Stimulated activated CD4-positive, alpha-beta T cell treated with anti-CD3 and anti-CD28 coated beads, TNF-alpha, amount 100 ng/mL, for 1 hour (primary cell): ENCODE measurements at regions not wholly inside any gene's neighbourhood (a gene's known extent, or its start where the extent isn't known, plus 50 kb on each side); places are given as distances from the start of the nearest gene placed in this dataset.
"Not testable (repeated sequence)": the region's sequence is repeated elsewhere in the genome, so short reads cannot be mapped to it uniquely, and the experiment has no call there.

Experiments
- DNase-seq, 3 donors: peaks; one replicate each; pipeline ENCODE4 v3.0.0-alpha.2; 2020; ENCODE audit warnings: low read depth in 3 of 3, low spot score in 1 of 3

- no peak for DNase-seq
These were observed 483.9 kb downstream of the AACS start for GRCh38 chr12:125549171-125549570.

- no peak for DNase-seq
These were observed 484.6 kb downstream of the AACS start for GRCh38 chr12:125549836-125550235.

DNA sequence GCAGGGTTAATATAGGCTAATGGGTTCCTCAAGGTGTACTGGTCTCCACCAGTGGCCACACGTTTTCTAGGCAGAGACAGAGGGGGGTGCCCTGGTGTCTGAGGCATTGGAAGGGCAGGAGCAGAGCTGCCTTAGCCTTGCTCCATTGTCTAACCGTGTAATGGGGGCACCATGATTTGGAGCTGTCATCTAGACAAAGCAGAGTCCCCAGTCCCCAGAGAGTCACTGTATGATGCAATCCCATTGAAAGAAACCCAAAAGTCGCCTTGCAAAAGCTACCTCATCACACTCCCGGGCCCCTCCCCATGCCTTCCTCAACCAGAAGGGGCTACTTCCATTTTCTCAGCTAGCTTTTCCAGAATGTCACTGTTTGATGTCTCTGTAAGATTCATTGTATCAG is 487.1 kb downstream of the AACS start:
- no peak for DNase-seq

- not testable (repeated sequence) for DNase-seq
These were observed 495.8 kb downstream of the AACS start for GRCh38 chr12:125561008-125561407.

DNA sequence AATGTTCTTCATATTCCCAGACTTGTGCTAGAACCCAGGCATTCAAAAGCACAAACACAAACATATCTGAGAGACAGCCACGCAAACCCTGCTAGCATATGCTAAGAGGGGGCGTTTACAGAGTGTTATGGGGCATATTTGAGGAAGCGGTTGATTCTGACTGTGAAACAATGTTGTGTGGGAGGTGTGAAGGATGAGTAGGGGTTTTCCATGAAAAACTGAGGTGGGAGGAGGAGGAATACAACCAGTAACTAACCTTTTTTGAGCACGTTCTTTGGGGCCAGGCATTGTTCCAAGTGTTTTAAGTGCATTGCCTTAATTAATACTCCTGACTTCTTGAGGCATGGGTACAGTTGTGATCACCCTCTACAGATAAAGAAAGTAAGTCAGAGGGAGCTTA is 499.5 kb downstream of the AACS start:
- DNase-seq = no peak

DNA sequence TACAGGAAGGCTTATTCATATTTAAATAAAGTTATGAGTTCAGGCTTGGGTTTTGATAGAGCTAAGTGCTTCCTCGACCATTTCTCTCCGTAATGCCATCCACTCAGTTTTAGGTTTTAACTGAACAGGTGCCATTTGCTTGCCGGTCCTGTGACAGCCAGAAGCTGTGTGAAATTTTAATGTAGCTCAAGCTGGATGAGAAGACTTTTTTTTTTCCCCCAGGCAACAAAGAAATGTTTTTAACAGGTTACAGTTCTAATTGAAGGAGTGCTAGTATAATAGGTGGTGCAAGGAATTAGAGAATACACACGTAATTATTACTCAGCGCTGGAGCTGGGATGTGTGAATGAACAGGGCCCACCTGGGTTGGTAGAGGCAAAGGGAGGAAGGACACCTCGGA is 502.3 kb downstream of the AACS start:
- DNase-seq = no peak

DNA sequence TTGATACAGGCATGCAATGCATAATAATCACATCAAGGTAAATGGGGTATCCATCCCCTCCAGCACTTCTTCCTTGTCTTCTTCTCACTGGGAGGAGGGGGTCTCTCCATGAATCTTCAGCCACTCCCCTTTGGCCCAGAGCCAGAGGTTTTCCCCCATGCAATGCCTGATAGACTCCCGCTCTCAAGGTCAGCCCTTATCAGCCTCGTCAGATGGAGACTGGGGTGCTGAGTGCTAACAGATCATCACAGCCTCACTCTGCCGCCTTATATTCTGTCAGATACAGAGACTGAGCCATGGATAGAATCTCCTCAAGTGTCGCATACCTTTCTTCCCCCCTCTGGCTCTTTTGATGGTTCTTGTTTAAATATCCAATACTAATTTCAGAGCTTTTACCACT is 503.1 kb downstream of the AACS start:
- DNase-seq = no peak

- DNase-seq = no peak
These were observed 508.0 kb downstream of the AACS start for GRCh38 chr12:125573271-125573670.

- no peak for DNase-seq
These were observed 512.1 kb downstream of the AACS start for GRCh38 chr12:125577334-125577733.

- no peak for DNase-seq
These were observed 514.7 kb downstream of the AACS start for GRCh38 chr12:125579916-125580315.

DNA sequence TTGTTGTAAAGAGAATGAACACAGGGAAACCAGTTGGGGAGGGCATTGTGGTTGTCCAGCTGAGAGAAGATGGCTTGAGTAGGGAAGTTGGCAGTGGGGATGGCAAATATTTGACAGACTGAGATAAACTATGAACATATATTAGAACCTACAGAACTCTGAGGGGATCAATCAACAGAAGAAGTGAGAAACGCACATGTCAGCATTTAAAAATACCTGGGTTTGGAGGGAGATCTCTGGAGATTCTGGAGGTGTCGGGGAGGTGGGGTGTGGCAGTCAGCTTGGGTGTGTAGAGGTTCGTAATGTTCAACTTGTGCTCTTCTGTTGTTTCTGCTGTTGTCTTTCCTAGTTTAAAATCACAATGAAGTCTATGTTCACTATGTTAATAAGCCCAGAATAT is 517.8 kb downstream of the AACS start:
- DNase-seq = no peak

GRCh38 chr12:125586441-125586840 is 521.2 kb downstream of the AACS start:
- no peak for DNase-seq

DNA sequence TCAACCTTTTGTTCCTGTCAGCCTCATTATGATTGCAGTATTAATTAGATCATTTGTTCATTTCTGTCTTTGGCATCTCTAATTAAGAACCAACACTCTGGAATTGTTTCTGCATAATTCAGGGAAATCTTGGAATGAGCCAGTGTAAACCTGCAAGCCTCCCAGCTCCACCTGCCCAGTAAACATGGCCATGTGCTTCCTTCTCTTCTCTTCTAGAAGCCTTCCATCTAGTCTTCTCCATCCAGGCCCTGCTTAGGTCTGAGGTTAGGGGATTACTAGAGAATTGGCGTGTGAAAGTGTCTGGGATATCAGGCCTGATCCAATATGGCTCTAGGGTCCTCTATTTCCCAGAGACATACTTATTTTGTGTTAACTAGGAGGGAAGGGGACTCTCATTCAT is 528.0 kb downstream of the AACS start:
- no peak for DNase-seq

DNA sequence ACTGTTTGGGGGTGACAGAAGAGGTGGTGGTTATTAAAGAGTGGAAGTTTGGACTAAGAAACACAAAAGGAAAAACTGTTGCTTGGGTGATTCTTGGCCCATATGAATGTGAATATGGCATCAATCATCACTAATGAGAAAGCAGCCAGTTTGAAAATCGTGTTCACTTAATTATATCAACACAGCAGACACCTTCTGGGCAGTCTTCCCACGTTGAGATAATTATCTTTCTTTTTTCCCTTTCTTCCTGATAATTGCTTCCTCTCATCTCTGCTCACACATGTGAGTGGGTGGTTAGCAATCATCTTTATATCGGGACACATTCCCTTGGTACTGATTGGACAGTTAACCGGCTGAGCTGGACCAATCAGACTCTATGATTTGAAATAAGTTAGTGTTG is 539.7 kb downstream of the AACS start:
- no peak for DNase-seq

- DNase-seq = no peak
These were observed 541.1 kb downstream of the AACS start for GRCh38 chr12:125606312-125606711.

GRCh38 chr12:125610292-125610691 is 545.1 kb downstream of the AACS start:
- no peak for DNase-seq

DNA sequence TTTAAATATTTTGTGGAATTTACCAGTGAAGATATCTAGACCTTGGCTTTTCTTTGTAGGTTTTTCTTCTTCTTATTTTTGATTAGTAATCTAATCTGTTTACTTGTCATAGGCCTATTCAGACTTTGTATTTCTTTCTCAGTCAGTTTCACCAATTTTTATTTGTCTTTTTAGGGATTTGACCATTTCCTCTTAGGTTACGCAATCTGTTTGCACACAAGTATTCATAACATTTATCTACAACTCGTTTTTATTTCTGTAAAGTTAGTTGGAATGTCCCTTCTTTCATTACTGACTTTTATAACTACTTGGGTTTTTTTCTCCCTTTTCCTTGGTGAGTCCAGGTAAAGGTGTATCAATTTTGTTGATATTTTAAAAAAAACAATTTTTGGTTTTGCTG is 545.7 kb downstream of the AACS start:
- no peak for DNase-seq

GRCh38 chr12:125614058-125614457 is 548.8 kb downstream of the AACS start:
- DNase-seq = no peak

GRCh38 chr12:125619723-125620122 is 554.5 kb downstream of the AACS start:
- DNase-seq = no peak

GRCh38 chr12:125633686-125634085 is 568.5 kb downstream of the AACS start:
- no peak for DNase-seq

DNA sequence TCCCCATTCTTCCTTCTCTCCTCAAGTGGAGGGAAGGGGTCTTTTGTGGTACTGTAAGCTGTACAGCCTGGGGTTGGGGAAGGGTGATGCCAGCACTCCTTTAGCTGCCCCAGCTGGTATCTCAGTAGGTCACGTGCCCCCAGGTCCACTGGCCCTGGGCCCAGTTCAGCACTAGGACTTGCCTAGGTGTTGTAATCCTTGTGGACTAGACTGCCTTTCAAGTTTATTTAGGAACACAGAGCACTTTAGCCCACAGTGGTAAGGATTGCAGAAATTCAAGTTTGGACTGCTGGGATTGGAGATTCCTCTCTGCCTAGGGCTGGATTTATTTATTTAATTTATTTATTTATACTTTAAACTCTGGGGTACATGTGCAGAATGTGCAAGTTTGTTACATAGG is 569.6 kb downstream of the AACS start:
- no peak for DNase-seq

DNA sequence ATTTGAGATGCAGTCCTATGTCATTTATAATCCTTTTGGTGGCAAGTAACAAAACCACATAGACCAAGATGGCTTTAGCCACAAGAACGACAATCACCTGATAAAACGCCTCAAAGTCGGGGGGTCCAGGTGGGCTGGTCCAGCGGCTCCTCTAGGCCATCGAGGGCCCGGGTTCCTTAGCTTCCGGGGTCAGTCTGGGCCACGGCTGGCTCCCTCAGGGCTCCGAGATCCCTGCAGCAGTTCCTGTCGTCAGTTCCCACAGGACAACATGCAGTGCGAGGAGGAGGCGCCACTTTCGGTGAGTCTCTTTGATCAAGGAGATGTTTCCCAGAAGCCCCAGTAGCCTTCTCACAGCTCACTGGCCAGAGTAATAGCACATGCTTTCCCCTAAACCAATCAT is 574.6 kb downstream of the AACS start:
- DNase-seq = no peak

DNA sequence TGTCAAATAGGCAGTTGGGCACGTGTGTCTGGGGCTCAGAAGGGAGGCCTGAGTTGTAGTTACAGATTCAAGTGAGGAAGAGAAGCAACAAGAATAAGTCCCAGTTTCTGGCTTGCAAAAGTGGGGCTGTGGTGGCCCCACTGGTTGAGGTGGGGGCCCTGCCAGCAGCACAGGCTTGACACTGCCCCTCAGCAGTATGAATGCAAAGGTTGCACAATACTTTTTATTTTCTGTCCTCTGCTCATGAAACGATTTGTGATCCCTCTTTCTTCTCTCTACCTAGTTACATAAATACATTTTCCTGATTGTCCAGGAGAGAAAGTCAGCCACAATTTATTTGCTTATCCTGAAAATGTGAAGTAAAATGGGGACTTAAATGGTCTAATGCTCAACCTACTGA is 577.8 kb downstream of the AACS start:
- DNase-seq = no peak

GRCh38 chr12:125645724-125646123 is 580.5 kb downstream of the AACS start:
- no peak for DNase-seq
